ENCODE measurements at regions not wholly inside any gene's neighbourhood (a gene's known extent, or its start where the extent isn't known, plus 50 kb on each side); places are given as distances from the start of the nearest gene placed in this dataset.
"Not testable (repeated sequence)": the region's sequence is repeated elsewhere in the genome, so short reads cannot be mapped to it uniquely, and the experiment has no call there.

GRCh38 chr1:94668528-94668927 is 127.0 kb upstream of the F3 start:
- DNase-seq: no peak

DNA sequence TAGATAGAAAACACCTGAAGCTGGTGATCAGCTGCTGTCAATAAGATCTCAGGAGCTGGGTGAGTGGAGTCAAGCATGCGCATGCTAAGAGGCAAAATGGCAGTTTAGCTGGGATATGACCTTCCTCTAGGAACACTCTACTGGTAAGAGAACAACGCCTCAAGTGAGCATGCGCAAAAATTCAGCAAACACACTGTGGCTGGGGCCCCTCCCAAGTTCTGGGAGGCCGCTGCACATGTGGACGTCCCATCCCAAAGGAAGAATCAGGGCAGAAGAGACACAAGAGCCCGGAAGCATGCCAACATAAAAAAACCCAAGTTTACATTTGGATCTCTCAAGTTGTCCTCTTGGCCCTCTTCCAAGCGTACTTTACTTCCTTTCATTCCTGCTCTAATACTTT is 126.3 kb upstream of the F3 start:
- no peak for DNase-seq

DNA sequence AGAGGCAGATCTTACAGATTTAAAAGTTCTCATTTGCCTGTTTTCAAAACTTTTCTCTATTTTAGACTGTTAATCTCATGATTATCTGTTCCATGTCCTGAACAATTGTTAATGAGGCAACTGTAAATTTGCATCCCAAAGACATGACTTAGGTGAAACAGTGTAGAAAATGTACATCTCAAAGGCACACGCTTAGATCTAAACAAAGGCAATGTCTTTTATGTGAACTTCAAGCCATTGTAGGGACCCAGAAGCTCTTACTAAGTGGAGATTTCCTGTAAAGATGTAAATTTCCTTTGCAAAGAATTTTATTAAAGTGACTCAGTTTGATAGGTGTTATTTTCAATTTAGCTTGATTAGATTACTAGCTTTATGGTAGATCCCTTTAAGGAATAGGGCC is 125.2 kb upstream of the F3 start:
- no peak for DNase-seq

GRCh38 chr1:94661431-94661932 is 119.9 kb upstream of the F3 start:
- no peak for DNase-seq

- DNase-seq: no peak
Measured at GRCh38 chr1:94660994-94661393, 119.4 kb upstream of the F3 start.

DNA sequence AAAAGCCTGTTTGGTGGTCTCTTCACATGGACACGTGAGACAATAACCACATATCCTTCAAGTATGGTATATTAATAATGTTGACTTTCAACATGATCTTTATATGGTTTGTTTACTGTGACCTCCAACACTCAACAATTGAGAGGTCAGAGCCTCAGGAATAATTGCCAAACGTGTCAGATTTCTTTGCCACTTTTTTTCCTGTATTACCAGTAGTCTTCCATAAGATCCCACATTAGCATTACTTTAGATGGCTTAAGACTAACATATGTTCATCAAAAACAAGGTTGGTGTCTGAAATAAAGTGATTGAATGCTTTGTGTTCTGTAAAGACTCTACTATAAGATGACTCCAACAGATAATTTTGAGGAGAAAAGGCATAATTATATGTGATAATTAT is 118.7 kb upstream of the F3 start:
- DNase-seq: no peak

DNA sequence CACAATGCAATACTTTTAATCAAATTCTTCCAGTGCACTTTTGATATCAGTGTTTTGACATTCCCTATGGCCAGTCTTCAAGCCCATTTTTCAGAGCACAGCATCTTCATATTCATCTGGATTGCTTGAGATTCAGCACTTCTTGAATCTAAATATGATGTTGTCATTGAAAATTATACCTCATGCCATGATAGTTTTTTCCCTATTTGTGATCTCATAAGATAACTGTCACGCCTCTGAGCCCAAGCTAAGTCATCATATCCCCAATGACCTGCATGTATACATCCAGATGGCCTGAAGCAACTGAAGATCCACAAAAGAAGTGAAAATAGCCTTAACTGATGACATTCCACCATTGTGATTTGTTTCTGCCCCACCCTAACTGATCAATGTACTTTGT is 117.6 kb upstream of the F3 start:
- DNase-seq: not testable (repeated sequence)

- DNase-seq: no peak
Measured at GRCh38 chr1:94658221-94658620, 116.7 kb upstream of the F3 start.

- DNase-seq: not testable (repeated sequence)
Measured at GRCh38 chr1:94657776-94658175, 116.2 kb upstream of the F3 start.

DNA sequence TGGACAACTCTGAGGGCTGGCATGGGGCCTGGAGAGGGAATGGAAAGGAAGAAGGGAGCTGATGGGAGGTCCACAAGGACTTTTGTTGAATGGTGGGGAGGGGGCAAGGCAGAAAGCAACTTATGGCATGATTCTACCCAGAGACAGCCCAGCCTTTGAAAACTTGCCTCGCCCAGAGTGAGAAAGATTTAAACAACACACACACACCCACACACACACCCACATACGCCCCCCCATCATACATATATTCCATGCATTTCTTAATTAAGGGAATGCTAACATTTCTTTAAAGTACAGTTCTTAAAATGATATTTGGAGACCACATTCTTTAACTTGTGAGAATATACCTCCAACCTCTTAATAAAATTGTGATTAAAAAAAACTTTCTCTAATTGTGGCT is 115.4 kb upstream of the F3 start:
- DNase-seq: no peak

DNA sequence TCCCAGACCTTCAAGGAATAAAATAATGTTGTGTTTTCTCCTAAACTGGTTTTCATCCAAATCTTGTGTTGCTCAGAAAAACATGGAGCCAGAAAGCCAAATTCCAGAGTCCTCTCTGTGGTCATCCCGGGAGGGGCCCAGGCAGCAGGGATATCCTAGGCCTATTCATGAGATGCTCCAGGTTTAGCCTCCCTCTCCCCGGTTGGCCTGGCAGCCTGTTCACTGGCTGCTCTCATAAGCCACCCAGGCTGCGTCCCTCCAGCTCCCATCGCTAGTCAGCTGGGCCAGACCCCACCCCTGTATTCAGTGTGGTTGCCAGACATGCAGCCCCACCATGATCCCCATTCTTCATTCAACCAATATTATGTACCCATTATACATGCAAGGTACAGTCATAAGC is 113.4 kb upstream of the F3 start:
- no peak for DNase-seq

DNA sequence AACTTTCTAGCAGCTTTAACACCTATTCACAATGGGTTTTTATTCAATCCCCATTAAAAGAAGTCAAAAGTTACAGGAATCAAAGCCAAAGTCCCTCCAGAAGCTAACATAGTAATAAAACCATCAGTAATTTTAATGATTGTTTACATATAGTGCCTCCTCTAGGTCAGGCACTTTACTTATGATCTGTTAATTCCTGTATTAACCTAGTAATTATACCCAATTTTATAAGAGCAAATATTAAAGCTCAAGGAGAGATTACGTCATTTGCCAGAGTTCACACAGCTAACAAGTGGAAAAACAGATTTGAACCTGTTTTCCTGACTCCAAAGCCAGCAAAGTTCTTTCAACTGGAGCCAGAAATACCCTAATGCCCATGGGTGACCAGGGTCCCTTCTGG is 112.9 kb upstream of the F3 start:
- DNase-seq: no peak

GRCh38 chr1:94654031-94654430 is 112.5 kb upstream of the F3 start:
- DNase-seq: no peak

DNA sequence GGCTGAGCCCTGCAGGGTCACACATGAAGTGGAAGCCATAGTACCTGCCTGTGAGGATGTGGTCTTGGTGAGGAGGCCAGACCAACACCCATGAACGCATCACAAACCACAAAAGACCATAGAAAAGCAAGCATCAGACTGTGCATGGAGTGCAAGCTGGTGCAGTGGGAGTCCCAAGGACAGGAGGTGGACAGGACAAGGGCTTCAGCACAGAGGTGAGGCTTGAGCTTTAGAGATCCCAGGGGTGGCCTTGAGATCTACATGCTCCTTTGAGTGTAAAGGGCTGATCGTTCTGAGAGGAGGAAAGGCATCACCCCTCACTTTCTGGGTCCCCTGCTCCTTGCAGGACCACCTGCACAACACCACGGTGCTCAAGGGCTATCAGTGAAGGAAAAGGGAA is 111.9 kb upstream of the F3 start:
- DNase-seq: no peak

DNA sequence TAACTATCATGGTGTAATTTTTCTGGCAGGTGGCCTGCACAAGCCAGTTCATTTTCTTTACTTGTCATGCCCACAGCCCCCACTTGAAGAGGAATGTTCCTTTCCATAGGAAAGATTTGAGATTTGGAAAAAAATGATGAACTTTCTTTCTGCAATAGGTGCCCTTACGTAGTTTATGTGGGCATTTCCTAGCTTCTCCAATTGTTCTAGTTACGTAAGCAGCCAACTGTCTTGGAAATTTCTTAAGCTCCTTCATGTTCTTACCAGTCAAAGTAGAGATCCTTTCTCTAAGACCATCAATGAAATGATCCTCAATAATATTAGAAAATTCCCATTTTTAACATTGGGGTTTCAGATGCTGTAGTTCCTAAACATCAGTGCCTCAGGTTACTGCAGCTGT is 109.5 kb upstream of the F3 start:
- DNase-seq: no peak

DNA sequence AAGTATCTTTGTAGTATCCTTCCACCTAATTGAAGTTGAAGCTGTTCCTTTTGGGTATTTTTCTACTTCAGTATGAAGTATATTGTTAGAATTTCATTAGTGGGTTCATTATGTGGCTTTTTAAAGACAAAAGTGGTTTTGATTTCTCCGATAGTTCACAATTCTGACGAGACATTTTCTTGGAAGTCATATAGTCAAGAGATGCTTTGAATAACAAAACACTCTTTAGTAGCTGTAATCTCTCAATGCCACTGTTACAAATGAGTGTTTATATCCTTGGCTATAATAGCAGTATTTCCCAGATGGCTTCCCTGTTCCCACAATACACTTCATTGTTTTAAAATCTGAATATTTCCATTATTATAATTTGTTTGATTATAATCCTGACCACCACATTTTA is 108.7 kb upstream of the F3 start:
- DNase-seq: no peak

GRCh38 chr1:94648225-94649007 is 106.9 kb upstream of the F3 start:
- DNase-seq: no peak

DNA sequence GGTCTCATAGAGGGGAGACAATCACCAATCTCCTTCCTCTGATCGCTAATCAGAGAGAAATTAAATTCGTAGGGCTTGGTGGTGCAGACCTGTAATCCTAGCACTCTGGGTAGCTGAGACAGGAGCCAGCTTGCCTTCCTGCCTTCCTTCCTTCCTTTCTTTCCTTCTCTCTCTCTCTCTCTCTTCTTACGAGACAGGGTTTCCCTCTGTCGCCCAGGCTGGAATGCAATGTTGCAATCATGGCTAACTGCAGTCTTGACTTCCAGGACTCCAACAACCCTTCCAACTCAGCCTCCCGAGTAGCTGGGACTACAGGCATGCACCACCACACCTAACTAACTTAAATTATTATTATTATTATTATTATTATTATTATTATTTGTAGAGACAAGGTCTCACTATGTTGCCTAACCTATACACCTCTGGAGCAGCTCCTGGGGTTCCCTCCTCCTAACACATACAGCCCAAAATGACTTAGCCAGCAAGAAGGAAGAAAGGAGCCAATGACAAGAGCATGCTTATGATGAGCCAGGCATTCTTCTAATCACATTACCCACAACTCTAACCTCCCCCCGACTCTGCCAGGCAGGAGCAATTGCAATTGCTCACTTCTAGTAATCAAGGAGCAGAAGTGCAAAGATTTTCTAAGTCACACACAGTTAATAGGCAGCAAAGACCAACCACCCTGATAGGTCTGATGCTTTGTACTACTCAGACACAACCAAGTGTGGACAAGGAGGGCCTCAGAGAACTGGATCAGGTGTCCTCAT is 105.4 kb upstream of the F3 start:
- DNase-seq: no peak

DNA sequence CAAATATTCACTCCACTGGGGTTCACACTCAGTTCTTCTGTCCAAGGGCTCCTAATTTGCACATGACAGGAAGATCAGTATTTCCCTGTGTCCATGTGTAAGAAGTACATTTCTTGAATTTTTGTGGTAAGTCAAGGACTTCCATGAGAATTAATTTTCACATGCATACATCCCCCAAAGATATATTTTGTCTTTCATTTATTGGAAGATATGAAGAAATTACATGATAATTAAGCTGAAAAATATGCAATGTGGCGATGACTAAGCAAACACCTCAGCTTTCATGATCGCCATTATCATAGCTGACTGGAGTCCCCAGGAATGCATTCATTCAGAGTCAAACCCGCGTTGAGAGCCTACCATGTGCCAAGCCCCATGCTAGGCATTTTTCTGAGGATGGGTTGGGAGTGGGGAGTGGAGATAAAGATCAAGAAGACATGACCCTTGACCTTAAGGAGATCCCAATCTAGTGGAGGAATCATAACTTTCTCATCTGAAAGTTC is 104.6 kb upstream of the F3 start:
- no peak for DNase-seq

DNA sequence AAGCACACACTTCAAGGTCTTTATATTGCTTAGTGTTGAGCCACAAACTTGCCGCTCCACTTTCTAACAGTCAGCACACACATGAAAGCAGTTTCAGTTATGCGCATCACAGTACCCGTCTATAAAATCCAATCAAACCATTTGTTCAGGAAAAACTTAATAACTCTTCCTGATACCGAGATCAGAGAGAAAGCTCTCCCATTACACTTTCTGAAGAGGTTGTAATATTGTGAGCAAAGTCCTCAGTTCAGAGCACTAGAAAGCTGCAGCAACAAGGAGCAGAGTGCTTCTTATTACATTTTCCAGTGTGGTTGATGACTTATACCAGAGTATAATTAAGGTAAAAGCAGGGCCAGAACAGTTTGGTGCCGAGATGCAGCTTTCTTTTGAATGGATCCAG is 102.8 kb upstream of the F3 start:
- no peak for DNase-seq

GRCh38 chr1:94643819-94644218 is 102.3 kb upstream of the F3 start:
- no peak for DNase-seq

GRCh38 chr1:94642617-94643321 is 101.2 kb upstream of the F3 start:
- no peak for DNase-seq

- no peak for DNase-seq
Measured at GRCh38 chr1:94641990-94642389, 100.4 kb upstream of the F3 start.

DNA sequence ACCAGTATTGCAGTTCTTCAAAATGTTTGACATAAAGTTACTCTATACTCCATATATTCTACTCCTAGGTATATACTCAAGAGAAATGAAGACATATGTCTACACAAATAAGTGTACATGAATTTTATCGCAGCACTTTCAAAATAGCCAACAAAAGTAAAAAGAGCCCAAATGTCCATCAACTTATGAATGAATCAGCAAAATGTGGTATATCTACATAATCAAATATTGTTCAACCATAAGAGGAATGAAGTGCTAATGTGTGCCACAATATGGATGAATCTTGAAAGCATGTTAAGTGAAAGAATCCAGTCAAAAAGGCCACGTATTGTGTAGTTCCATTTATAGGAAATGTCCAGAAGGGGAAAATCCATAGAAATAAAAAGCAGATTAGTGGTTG is 98.6 kb upstream of the F3 start:
- no peak for DNase-seq

Data from NCI-H1436 treated with DMSO at 0.1 percent for 48 hours (cell line).